ENCODE measurements at regions not wholly inside any gene's neighbourhood (a gene's known extent, or its start where the extent isn't known, plus 50 kb on each side); places are given as distances from the start of the nearest gene placed in this dataset.

DNA sequence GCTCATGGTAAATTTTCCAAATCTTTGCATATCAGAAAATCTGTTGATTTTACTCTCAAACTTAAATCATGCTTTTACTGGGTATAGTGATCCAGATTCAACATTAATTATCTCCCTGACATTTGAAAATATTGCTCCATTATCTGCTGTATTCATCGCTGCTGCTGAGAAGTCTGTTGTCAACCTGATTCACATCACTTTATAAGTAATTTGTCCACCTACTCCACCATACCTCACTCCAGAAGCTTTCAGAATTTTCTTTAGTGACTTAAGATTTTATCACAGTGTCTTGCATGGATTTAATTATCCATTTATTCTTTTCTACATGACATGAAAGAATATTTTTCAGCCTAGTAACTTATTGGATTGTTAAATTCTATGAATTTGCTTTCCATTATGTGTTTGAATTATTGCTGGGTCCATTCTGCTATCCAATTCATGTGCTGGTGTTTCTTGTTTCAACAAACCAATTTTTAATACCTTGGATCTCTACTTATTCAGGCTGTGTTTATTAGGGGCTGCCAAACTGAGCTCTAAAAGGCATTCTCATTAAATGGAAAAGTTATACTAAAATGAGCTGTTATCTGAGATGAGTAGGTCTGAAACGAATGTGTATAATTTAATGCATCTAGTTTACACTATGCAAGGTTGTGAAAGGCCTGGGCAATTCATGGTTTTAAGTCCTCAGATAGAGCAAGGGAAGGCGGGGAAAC, 519.3 kb upstream of the CDH11 start:
- DNase-seq (ENCODE audit: low read depth in 2 of 2): no peak

DNA sequence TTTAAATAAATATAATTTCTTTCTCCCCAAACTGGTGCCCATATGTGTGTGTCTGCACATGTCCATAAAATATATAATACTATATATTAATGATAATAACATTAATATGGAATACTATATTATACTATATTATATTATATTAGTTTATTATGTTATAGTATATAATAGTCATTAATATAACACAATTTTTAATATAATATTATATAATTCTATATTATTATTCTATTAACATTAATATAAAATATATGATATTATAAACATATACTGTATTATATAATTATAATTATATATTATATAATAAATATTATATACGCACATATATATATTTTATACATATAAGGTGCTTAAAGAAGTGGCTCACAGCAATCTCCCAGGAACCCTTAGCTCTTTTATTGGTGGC, 513.0 kb upstream of the CDH11 start:
- DNase-seq (ENCODE audit: low read depth in 2 of 2): no peak

DNA sequence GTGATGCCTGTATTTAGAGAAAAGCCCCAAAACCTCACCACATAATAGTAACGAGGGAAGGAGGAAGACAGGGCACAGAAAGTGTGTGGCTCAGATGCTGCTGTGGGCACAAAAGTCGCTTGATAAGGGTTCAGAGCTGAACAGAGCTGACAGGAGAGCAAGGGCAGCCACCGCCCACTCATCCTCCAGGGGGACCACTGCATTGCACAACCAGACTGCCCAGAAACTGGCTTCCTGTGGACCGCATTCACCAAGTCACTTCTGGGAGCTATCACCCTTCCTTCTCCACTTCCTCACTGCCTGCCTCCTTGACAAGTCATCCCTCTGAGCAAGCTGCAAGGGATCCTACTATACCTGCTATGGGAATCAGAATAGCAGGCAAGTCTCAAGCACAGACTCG, 512.4 kb upstream of the CDH11 start:
- no peak for DNase-seq (ENCODE audit: low read depth in 2 of 2)

DNA sequence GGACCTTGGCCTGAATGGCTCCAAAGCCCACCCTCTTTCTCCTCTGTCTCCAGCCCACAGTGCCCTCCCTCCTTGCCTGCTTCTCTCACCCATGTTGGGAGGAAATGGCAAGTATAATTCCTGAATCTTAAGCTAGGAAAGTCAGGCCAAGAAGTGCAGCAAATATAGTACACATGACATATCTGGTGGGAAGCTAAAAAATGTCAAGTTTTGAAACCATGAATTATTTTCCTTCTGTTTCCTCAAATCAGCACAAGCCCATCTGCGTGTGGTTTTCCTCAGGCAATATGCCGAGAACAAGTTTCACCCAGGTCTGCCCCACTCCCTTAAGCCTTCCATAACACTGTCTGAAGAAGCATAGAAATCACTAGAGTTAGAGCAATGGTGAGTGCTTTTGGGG, 502.8 kb upstream of the CDH11 start:
- no peak for DNase-seq (ENCODE audit: low read depth in 2 of 2)

DNA sequence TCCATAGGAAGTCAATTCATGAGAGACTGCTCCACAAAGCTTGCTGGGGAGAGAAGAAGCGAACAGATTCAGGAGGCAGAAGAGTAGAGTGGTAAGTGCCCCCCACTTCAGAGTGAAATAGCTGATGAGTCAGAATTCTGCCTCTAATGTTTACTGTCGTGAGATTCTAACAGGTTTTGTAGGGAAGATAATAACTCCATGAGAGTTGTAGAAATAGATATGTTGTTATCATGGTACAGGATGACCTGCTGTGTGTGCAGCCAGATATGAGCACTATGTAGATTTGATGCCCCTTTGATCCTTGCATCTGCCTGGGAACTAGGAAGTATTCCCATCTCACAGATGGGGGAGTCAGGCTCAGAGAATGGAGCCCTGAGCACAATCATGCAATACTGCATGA, 502.4 kb upstream of the CDH11 start:
- DNase-seq (ENCODE audit: low read depth in 2 of 2): no peak

DNA sequence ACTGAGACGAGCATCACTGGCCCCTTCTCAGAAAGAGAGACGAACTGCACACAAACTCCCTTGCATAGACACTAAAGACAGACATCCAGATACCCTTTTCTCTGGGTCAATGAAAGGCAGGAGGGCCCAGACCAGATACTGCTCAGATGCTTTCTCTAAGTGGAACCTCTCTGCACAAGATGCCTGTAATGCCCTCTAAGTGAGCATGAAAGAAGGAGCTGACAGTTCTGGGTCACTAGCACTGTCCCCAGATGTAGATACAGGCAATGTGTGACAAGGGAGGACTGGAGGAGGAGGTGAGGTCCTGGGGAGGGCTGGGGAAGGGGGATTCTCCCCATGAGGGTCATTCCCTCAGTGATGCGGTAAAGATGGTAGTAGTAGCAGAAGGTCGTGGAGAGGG, 501.0 kb upstream of the CDH11 start:
- DNase-seq (ENCODE audit: low read depth in 2 of 2): no peak

DNA sequence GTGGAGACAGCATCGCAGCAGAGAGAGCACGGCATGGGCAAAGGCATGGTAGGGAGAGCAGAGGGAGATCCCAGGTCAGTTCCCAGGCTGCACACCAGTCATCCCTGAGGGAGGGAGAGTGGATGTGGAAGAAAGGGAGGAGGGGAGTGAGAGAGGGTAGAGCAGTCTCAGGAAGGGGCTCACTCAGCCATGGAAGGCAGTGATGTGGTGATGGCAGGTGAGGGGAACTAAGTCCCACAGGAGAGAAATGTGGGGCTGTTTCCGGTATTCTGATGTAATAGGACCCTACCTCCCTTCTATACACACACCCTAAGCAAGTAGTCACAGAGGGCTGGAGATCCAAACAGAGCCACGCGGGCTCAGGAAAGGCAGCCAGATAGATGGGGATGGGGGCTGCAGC, 500.3 kb upstream of the CDH11 start:
- DNase-seq (ENCODE audit: low read depth in 2 of 2): no peak

DNA sequence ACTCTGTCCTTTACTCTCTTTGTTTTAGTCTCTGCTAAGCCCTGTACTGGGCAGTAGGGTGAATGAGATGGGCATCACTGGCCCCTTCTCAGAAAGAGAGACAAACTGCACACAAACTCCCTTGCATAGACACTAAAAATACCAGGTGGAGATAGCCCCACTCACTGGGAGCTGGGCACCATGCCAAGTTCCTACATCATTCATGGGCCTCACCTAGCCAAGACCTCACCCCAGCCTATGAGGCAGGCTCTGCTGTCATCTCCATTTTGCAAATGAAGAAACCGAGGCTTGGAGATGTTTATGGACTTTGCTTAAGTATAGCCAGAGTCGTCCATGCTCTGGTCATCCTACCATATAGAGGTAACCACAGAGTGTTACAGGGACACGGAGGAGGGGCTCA, 499.8 kb upstream of the CDH11 start:
- no peak for DNase-seq (ENCODE audit: low read depth in 2 of 2)

DNA sequence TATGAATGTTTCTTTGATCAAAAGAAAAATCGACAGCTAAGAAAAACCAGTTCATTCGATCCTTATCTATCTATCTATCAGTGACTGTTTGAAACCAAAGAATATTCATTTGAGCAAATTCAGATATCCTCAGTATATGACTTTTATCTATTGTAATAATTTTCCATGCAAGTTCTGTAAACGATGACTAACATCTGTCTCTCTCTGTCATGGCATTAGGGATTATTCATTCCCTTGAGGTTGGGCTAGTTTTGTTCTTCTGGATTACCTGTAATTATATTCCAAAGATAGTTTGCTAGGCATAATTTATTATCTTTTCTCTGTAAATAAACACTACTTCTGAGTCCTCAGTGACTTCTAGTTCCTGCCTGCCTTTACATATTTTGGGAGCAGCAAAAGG, 497.7 kb upstream of the CDH11 start:
- DNase-seq (ENCODE audit: low read depth in 2 of 2): no peak

DNA sequence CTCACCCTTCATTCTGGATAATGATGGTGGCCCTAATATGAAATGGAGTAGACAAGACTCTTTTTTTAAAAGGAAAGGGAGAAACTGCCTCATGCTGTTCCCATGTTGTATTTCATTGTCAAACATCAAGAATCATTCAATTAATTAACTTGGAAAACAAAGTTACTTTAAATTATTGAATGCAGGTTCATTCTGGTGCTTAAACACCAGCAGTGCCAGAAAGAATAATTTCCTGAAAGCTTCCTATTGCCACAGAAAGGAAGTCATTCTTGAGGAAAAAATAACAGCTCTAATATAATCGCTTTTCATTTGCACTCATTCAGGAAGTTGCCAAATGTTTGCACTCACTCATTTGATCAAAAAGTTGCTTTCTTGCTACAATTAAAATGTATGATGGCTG, 497.1 kb upstream of the CDH11 start:
- DNase-seq (ENCODE audit: low read depth in 2 of 2): no peak

DNA sequence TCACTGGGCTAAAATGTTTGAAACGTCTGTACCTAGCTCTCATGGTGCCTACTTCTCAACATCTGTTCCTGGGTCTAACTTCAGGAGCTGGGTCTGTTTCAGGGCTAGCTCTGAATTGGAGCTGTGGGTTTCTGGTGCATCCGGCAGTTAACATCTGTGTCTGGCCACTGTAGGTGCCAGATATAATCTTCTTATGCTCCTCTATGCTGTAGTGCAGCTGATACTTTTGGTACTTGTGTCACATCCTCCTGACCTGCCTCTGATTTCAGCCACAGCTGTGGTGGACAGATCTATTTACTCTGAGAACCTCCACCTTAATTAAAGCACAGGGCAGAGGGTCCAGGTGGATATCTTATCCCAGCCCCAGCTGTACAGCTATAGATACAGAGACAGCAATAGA, 496.5 kb upstream of the CDH11 start:
- no peak for DNase-seq (ENCODE audit: low read depth in 2 of 2)

DNA sequence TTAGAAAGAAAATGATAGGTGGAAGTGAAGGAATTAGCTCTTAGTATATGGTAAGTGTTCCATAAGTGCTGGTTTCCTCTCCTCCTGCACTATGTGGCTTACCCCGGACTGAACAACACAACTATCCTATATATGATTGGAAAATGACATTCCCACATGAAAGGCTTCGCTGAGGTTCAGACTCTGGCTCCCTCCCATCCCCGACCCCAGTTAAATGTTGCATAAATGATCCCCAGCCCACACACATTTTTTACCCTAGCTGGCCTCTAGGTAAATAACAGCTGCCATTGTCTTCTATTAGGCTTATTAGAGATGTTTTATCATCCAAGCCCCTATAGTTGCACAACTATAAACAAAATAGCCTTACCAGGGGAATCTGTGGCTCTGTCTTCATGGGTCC, 495.6 kb upstream of the CDH11 start:
- no peak for DNase-seq (ENCODE audit: low read depth in 2 of 2)

DNA sequence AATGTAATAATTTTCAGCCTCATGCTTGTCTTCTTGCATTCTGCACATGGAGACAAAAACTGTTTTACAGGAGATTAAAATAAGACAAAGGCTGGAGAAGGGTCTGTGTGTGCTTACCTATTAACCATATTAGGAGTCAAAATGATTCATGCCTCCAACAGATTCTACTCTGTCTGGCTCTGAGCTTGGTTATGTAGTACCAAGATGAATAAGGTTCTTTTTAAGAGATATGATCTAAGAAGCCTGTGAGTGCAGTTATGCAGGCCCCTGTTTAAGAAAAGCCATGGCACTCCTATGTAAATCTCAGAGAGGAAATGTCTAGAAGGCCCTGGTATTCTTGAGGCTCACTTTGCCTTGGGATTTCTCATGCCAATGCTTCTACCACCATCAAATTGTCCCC, 486.6 kb upstream of the CDH11 start:
- DNase-seq (ENCODE audit: low read depth in 2 of 2): no peak

DNA sequence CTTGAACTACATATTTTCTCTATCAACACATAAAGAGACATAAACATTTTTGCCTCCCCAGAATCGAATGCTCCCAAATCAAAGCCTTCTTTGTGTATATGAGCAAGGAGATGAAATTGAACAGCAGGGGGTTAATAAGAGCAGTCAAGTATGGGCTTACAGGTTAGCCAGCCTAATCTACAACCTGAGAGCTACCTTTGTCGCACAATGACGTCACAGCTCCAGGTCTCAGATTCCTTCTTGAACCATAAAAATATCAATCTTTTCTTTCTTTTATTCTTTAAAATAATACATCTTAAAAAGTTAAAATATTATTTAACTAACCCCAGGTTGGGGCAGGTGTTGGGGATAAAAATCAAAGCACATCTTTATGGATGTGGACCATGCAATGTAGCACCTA, 482.9 kb upstream of the CDH11 start:
- DNase-seq (ENCODE audit: low read depth in 2 of 2): no peak

DNA sequence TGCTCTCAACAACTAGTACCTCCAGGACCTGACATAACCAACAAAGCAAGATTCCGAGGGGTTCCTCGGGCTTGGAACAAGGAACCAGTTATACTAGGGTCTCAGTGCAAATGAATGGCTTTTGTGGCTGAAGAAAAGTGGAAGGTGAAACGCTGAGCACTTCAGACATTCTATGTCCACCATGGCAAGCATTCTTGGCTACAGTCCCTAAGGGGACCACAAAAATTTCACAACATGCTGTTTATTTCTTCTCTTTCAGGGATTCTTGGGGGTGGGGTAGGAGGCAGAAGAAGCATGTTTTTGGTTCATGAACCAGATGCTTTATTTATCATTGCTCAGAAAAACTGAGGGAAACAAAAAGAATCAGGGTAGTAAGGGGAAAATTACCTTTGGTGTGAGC, 479.9 kb upstream of the CDH11 start:
- no peak for DNase-seq (ENCODE audit: low read depth in 2 of 2)

DNA sequence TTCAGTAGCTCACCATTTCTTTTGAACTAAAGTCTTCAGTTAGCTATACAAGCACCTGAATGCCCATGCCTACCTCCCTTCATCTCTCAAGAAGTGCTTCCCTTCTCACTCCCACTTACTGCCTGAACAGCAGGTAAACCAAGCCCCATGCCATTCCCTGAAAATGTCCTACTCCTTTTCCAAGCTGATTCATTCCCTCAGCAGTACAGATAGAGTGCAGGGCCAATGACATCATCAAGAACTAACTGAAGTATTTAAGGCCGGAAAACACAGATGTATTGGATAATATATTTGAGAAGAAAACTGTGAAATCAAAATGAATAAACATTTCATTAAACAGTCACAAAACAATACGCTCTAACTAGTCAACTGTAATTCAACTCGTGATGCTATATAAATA, 478.8 kb upstream of the CDH11 start:
- no peak for DNase-seq (ENCODE audit: low read depth in 2 of 2)

DNA sequence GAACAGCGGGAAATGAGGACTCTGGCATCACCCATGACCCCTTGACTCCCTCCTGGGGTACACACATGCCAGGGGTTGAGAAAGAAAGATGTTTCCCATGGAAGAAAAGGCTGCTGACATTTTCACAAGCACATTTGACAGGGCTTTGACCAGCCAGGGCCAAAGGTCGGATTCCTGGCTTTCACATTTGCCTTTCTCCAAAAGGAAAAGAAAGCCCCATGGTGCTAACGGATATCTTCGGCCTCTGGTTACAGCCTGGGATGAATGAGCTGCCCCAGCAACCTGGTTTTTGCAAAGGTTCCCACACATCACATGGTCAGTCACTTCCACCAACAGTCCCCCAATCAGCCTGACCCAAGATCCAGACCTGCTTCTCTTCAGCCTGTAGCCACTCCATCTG, 478.2 kb upstream of the CDH11 start:
- DNase-seq (ENCODE audit: low read depth in 2 of 2): no peak

DNA sequence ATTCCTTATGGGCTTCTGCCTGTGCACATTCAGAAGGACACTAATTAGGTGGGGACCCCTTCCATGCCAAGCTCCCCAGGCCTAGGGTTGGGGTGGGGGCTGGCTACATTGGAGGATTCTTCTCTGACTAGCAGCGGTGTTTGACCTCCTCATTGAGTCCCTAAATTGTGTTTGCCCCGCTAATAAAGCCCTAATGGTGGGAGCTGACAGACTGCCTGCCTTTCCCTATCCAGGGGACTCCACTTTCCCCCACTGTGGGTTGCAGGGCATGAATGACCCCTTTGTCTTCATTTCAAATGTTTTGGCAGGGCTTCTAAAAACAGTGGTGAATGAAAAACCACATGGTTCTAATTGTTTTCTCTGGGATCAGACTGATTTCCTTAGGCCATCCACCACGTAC, 476.8 kb upstream of the CDH11 start:
- no peak for DNase-seq (ENCODE audit: low read depth in 2 of 2)

DNA sequence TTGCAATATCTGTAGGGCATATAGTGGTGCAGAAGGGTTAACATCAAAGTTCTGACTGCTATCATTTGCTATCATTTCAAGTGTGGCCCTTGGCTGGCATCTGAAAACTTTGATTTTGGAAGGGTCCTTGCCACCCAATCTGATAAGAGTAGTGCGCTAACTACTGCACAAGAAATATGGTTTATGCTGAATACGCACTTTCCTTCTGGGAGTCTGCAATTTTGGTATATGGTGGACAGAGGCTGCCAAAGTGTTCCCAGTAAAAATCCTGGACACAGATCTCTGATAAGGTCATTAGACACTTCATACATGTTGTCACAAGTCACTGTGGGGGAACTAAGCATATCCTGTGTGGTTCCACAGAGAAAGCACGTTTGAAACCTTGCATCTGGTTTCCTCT, 461.6 kb upstream of the CDH11 start:
- no peak for DNase-seq (ENCODE audit: low read depth in 2 of 2)

DNA sequence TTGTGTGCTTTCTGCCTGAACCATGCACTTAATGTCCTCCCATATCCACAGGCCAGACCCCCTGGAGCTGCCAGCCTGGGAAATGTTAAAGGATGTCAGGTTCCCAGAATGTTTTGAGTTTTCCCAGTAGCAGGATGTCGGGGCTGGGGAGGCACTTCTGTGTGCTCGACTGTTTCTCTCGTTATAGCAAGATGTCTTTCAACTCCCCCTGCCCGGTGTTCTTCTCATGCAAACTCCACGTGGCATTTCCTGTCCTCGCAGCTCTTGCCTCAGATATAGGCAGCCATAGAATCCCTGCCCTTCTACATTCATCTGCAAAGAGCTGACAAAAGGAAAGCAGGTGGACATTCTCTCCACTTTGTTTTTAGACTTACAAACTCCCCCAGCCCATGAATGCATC, 457.2 kb upstream of the CDH11 start:
- DNase-seq (ENCODE audit: low read depth in 2 of 2): no peak

DNA sequence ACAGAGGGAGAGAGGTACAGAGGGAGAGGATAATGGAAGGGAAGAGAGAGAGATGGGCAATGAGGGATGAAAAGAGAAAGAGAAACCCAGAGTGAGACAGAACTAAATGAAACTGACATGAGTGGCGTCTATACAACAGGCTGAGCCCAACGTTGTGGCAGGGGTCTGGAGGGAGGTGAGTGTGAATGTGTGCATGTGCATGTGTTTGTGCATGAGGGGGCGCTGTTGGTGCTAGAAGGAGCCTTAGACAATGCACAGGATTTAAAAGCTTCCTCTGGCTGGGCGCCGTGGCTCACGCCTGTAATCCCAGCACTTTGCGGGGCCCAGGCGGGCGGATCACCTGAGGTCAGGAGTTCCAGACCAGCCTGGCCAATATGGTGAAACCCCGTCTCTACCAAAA, 454.8 kb upstream of the CDH11 start:
- no peak for DNase-seq (ENCODE audit: low read depth in 2 of 2)

DNA sequence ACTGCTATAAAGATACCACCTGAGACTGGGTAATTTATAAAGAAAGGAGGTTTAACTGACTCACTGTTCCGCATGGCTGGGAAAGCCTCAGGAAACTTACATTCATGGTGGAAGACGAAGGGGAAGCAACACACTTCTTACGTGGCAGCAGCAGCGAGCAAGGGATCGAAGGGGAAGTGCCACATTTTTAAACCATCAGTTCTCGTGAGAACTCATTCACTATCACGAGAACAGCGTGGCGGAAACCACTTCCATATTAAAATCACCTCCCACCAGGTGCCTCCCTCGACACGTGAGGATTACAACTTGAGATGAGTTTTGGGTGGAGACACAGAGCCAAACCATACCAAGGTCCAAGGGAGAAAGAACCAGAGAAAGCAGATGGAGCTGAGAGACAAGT, 454.3 kb upstream of the CDH11 start:
- DNase-seq (ENCODE audit: low read depth in 2 of 2): no peak

DNA sequence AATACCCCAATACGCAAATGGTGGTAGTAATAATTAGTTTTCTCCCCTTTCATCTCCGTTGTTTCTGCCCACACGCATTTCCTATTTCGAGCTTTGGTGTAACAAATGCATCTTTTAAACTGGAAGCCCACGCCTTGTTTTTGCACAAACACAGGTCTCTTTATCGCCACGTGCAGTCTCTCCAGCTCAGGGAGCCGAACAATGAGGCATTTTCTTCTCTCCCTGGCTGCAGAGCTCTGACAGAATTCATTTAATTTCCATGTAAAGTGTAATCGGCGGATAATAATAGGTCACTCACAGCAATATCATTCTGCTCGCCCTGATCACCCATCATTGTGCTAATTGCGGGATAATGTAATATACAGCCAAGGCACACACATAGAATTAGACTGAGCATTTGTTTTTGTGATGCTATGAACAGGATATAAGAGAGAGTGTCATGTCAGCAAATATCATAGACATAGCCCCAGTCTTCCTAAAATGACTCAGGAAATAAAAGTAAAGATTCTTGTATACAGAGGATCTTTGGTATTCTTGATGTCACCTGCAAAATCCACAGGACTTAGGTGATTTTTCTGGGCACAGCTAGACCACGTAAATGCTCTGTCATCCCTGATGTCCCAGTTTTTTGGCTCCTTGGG, 452.6 kb upstream of the CDH11 start:
- DNase-seq (ENCODE audit: low read depth in 2 of 2): no peak

DNA sequence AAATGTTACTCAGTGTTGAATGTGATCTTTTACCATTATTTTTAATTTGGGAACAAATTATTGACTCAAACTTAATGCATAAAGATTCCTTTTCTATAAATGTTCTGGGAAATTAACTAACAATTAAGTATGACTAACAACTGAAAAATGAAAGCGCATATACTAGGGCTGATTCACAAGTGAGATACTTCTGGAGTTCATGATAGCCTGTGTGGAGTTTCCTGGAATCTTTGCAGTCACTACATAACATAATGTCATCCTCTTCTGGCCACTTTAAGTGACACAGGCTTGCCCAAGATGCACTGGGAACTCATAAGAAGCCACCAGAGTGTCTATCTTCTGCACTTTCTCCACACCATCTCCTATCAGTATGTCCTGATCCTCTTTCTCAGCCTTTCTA, 450.3 kb upstream of the CDH11 start:
- no peak for DNase-seq (ENCODE audit: low read depth in 2 of 2)

Data from activated CD4-positive, alpha-beta T cell treated with anti-CD3 and anti-CD28 coated beads for 24 hours (primary cell).